Right ventricle myocardium superior (tissue), 1 donor: ENCODE measurements at regions not wholly inside any gene's neighbourhood (a gene's known extent, or its start where the extent isn't known, plus 50 kb on each side); places are given as distances from the start of the nearest gene placed in this dataset.
"Not testable (repeated sequence)": the region's sequence is repeated elsewhere in the genome, so short reads cannot be mapped to it uniquely, and the experiment has no call there.

Experiments used
- ATAC-seq: fragments of 200-7000 bp; cut with Tn5 transposase; one replicate; pipeline ENCODE4 v1.9.1; 2020; ENCODE audit warnings: mild to moderate bottlenecking; ENCODE audit not compliant: poor library complexity
- DNase-seq: peaks from one replicate; pipeline ENCODE4 v3.0.0-alpha.2; 2020
- intact Hi-C: fragments of 100-400 bp; cut with DNase I; formaldehyde crosslinking; loops from one replicate; pipeline ENCODE4 v1.11.2; 2022
- donor health status: DM: no; HTN: yes; CAD: no; lungs with severe emphysema.

- ATAC-seq, result no peak
- intact Hi-C loops, result no loop called here
- no peak for DNase-seq
Measured at GRCh38 chr3:104245981-104246380, 1120.7 kb upstream of the ALCAM start.

GRCh38 chr3:104257486-104257885 lies 1109.2 kb upstream of the ALCAM start:
- no peak for DNase-seq

GRCh38 chr3:104263477-104263876 lies 1103.2 kb upstream of the ALCAM start:
- ATAC-seq (no peak), DNase-seq (no peak)
- intact Hi-C loops, result no loop called here

More at GRCh38 chr3:104257486-104257885, 1109.2 kb upstream of the ALCAM start:
- intact Hi-C loops, result no loop called here
- ATAC-seq, result no peak

GRCh38 chr3:104266219-104266618 lies 1100.5 kb upstream of the ALCAM start:
- ATAC-seq, DNase-seq, intact Hi-C loops: not testable (repeated sequence)

- intact Hi-C loops, result no loop called here
- DNase-seq (no peak), ATAC-seq (no peak)
Measured at GRCh38 chr3:104269771-104270170, 1096.9 kb upstream of the ALCAM start.

- DNase-seq (no peak), ATAC-seq (no peak)
- intact Hi-C loops, result no loop called here
Measured at GRCh38 chr3:104273046-104273649, 1093.6 kb upstream of the ALCAM start.

GRCh38 chr3:104275199-104275598 lies 1091.5 kb upstream of the ALCAM start:
- intact Hi-C loops, result no loop called here
- no peak for ATAC-seq
- no peak for DNase-seq

GRCh38 chr3:104279617-104280016 lies 1087.1 kb upstream of the ALCAM start:
- DNase-seq (no peak), ATAC-seq (no peak)
- intact Hi-C loops, result no loop called here

- no peak for DNase-seq
- intact Hi-C loops, result no loop called here
- no peak for ATAC-seq
Measured at GRCh38 chr3:104281713-104282112, 1085.0 kb upstream of the ALCAM start.

GRCh38 chr3:104286645-104287044 lies 1080.1 kb upstream of the ALCAM start:
- DNase-seq (no peak), ATAC-seq (no peak)
- intact Hi-C loops, result no loop called here

GRCh38 chr3:104291437-104291851 lies 1075.3 kb upstream of the ALCAM start:
- intact Hi-C loops, result no loop called here
- no peak for ATAC-seq
- no peak for DNase-seq

- intact Hi-C loops, result no loop called here
- ATAC-seq (no peak), DNase-seq (no peak)
Measured at GRCh38 chr3:104291878-104292277, 1074.8 kb upstream of the ALCAM start.

GRCh38 chr3:104297617-104298016 lies 1069.1 kb upstream of the ALCAM start:
- intact Hi-C loops, result no loop called here
- DNase-seq (no peak), ATAC-seq (no peak)

GRCh38 chr3:104298662-104299061 lies 1068.0 kb upstream of the ALCAM start:
- intact Hi-C loops, result no loop called here
- DNase-seq (no peak), ATAC-seq (no peak)

- intact Hi-C loops, result no loop called here
- no peak for DNase-seq
- ATAC-seq, result no peak
Measured at GRCh38 chr3:104316118-104316517, 1050.6 kb upstream of the ALCAM start.

GRCh38 chr3:104323226-104323625 lies 1043.5 kb upstream of the ALCAM start:
- DNase-seq, result no peak
- intact Hi-C loops, result no loop called here
- no peak for ATAC-seq

- intact Hi-C loops, result no loop called here
- ATAC-seq, result no peak
Measured at GRCh38 chr3:104347291-104347690, 1019.4 kb upstream of the ALCAM start.

GRCh38 chr3:104349836-104350235 lies 1016.9 kb upstream of the ALCAM start:
- ATAC-seq (no peak), DNase-seq (no peak)
- intact Hi-C loops, result no loop called here

More at GRCh38 chr3:104347291-104347690, 1019.4 kb upstream of the ALCAM start:
- DNase-seq, result no peak

- ATAC-seq (no peak), DNase-seq (no peak)
- intact Hi-C loops, result no loop called here
Measured at GRCh38 chr3:104353951-104354350, 1012.8 kb upstream of the ALCAM start.

- intact Hi-C loops, result no loop called here
- ATAC-seq, result no peak
- DNase-seq, result no peak
Measured at GRCh38 chr3:104359546-104359945, 1007.2 kb upstream of the ALCAM start.

- ATAC-seq, result no peak
- DNase-seq, result no peak
- intact Hi-C loops, result no loop called here
Measured at GRCh38 chr3:104360038-104360437, 1006.7 kb upstream of the ALCAM start.
